Esophagus muscularis mucosa (tissue), 4 donors: ENCODE measurements at regions not wholly inside any gene's neighbourhood (a gene's known extent, or its start where the extent isn't known, plus 50 kb on each side); places are given as distances from the start of the nearest gene placed in this dataset.
A peak's percentile ranks its signal among the peaks of the same experiment; 100 is the strongest.
"Not testable (repeated sequence)": the region's sequence is repeated elsewhere in the genome, so short reads cannot be mapped to it uniquely, and the experiment has no call there.

Experiments
- DNase-seq: peaks from one replicate; pipeline ENCODE4 v3.0.0-alpha.2; 2017; ENCODE audit errors: extremely low spot score
- H3K27ac ChIP-seq, 4 donors: fragments of 200-600 bp; sonication (generic); replicated peaks in 1 of 4; 1 replicate in 3 of 4; 2 replicates in 1 of 4; pipeline ENCODE4 v1.5.1; 2016 to 2019; ENCODE audit warnings: mild to moderate bottlenecking in 1 of 4
- H3K27me3 ChIP-seq, 4 donors: fragments of 200-600 bp; sonication (generic); one replicate each; pipeline versions ENCODE4 v1.5.1 to v1.6.0; 2016 to 2019
- H3K36me3 ChIP-seq, 4 donors: fragments of 200-600 bp; sonication (generic); one replicate each; pipeline ENCODE4 v1.5.1; 2016 to 2019
- H3K4me1 ChIP-seq, 4 donors: fragments of 200-600 bp; sonication (generic); one replicate each; pipeline ENCODE4 v1.5.1; 2016 to 2019
- H3K4me3 ChIP-seq, 4 donors: fragments of 200-600 bp; sonication (generic); 1 replicate in 2 of 4; 2 replicates in 2 of 4; pipeline ENCODE4 v1.5.1; 2016 to 2019; ENCODE audit warnings: mild to moderate bottlenecking in 4 of 4, moderate library complexity in 1 of 4
- H3K9me3 ChIP-seq, 4 donors: fragments of 200-600 bp; sonication (generic); 1 replicate in 3 of 4; 2 replicates in 1 of 4; pipeline ENCODE4 v1.5.1; 2016 to 2019
- EP300 ChIP-seq: sonication (generic); formaldehyde crosslinking; IDR thresholded peaks from one replicate; pipeline ENCODE4 v1.6.1; 2017; ENCODE audit warnings: antibody characterized with exemption
- POLR2A ChIP-seq: fragments of 450-650 bp; IDR thresholded peaks from one replicate; pipeline ENCODE4 v1.6.1; 2017; ENCODE audit warnings: antibody characterized with exemption, moderate library complexity, mild to moderate bottlenecking, low read depth
- POLR2AphosphoS5 ChIP-seq, 2 donors: sonication (generic); formaldehyde crosslinking; IDR thresholded peaks; one replicate each; pipeline ENCODE4 v1.6.1; 2017; ENCODE audit warnings: antibody characterized with exemption in 2 of 2
- WGBS: methylation state at CpG from one replicate; pipeline ENCODE4 v1.1.5; 2018; 5-methylcytosine and 5-hydroxymethylcytosine counted together
- intact Hi-C: fragments of 100-400 bp; cut with DNase I; formaldehyde crosslinking; loops from one replicate; pipeline ENCODE4 v1.15.1; 2023
- TF ChIP-seq, protein P1 (sequence below), 3 experiments: fragments of 200-600 bp in 2 of 3; fragments of 450-650 bp in 1 of 3; sonication (generic) in 2 of 3; IDR thresholded peaks; one replicate each; pipeline ENCODE4 v1.5.1; 2017 to 2019; ENCODE audit warnings: antibody characterized with exemption in 3 of 3, mild to moderate bottlenecking in 2 of 3, moderate library complexity in 1 of 3

DNA sequence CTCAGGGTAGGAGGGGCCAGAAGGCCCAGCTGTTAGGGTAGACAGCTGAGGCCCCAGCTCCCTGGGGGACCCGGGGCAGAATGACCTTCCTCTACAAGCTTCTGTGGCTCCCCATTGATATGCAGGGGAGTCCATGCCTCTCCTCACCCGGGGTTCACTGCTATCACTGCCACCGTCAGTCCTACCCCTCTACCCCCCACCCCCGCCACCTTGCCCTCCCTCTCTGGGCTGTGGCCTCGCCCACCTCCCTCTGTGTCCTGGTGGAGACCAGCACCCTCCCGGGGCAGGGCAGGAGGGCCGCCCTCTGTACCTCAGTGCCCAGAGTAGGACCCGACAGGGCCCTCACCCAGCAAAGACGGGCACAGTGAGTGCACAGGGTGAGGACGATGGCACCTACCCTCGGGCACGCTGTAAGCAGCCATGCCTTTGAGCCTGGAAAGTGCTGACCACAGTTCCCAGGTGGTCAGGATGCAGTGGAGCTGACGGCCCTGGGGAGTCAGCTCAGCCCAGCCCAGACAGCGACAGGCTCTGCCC, 88.4 kb upstream of the SFSWAP start:
- H3K27me3 ChIP-seq = peaks cover 0 to 50% (median 3%) of the 10 kb centered on the region in 4 donors
- no peak overlapping the region for H3K4me3 ChIP-seq
- WGBS = 69% methylated on average over 10 of the region's 14 CpGs
- H3K9me3 ChIP-seq = no peaks in the 10 kb centered on the region
- H3K27ac ChIP-seq = peak overlapping the region in 2 of 4 donors; percentile 7 to 44
- intact Hi-C loops = loop anchor here (2.0 kb wide), 1 partner anchor 276 kb away; no protein-coding TSS in a partner anchor
- H3K4me1 ChIP-seq = peaks cover 0 to 21% (median 16%) of the 10 kb centered on the region in 4 donors
- H3K36me3 ChIP-seq = no peaks in the 10 kb centered on the region
- no peak for DNase-seq
- TF ChIP-seq, protein P1, sequence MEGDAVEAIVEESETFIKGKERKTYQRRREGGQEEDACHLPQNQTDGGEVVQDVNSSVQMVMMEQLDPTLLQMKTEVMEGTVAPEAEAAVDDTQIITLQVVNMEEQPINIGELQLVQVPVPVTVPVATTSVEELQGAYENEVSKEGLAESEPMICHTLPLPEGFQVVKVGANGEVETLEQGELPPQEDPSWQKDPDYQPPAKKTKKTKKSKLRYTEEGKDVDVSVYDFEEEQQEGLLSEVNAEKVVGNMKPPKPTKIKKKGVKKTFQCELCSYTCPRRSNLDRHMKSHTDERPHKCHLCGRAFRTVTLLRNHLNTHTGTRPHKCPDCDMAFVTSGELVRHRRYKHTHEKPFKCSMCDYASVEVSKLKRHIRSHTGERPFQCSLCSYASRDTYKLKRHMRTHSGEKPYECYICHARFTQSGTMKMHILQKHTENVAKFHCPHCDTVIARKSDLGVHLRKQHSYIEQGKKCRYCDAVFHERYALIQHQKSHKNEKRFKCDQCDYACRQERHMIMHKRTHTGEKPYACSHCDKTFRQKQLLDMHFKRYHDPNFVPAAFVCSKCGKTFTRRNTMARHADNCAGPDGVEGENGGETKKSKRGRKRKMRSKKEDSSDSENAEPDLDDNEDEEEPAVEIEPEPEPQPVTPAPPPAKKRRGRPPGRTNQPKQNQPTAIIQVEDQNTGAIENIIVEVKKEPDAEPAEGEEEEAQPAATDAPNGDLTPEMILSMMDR (IDR thresholded peaks at IDR 0.05) = no peak
- TF ChIP-seq EP300 = no peak
- TF ChIP-seq POLR2AphosphoS5 (IDR thresholded peaks at IDR 0.05) = no peak
- no peak for TF ChIP-seq POLR2A

GRCh38 chr12:131623404-131624368, 87.2 kb upstream of the SFSWAP start:
- H3K9me3 ChIP-seq, H3K27ac ChIP-seq, DNase-seq, H3K36me3 ChIP-seq, H3K4me3 ChIP-seq: not testable (repeated sequence)
- peaks cover 0 to 49% (median 3%) of the 10 kb centered on the region in 4 donors for H3K27me3 ChIP-seq
- 100% methylated on average over 2 of the region's 15 CpGs for WGBS
- peaks cover 0 to 21% (median 14%) of the 10 kb centered on the region in 4 donors for H3K4me1 ChIP-seq
- intact Hi-C loops = loop anchor here (2.0 kb wide), 1 partner anchor 277 kb away; no protein-coding TSS in a partner anchor

DNA sequence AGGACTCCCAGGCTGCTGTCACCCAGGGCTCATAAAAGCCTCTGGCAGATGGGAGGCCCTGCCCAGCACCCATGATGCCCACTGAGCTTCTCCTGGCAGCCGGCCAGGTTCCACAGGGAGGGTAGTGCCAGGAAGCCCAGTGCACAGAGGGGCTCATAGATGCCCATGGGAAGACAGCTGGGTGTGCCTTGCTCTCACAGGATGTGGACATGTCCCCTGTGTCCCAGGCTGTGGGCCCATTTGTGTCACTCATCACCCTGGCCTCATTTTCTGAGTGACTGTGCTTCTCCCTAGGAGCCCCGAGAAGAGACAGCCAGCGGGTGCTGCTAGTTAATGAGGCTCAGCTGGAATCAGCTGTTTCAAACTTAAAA, 86.5 kb upstream of the SFSWAP start:
- H3K27ac ChIP-seq, DNase-seq, H3K9me3 ChIP-seq, H3K36me3 ChIP-seq, intact Hi-C loops, H3K4me3 ChIP-seq: not testable (repeated sequence)
- WGBS = 50% methylated on average over 3 of the region's 3 CpGs
- H3K27me3 ChIP-seq = peaks cover 0 to 54% (median 3%) of the 10 kb centered on the region in 4 donors
- H3K4me1 ChIP-seq = peaks cover 0 to 21% (median 13%) of the 10 kb centered on the region in 4 donors

DNA sequence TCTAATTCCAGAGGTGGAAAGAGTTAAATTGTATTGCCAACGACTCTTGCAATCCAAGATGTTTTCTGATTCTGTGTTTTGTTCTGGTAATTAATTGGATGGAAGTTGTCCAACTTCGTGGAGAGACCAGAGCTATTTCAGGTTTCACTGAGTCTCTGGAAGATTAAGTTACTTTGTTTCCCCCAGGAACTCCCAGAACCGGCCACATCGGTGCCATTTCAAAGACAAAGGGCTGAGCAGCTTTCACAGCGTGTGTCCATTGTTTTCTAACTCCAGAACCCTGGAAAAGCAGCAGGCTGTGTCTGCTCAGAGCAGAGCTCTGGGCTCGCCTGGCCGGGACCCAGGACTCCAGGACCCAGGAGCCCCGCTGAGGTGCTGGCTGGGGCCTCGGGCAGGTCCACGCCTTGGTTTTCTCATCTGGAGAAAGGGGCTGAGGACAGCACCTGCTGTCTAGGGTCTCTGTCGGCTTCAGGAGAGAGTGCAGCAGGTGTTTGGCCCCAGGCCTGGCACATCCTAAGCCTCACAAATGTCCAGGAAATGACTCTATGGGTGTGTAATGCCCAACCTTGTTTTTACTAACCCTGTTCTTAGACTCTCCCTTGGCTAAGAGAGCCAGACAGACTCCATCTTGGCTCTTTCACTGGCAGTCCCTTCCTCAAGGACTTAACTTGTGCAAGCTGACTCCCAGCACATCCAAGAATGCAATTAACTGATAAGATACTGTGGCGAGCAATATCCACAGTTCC, 86.0 kb upstream of the SFSWAP start:
- Histone ChIP-seq H3K4me1 (peaks cover 0 to 21% (median 13%) of the 10 kb centered on the region in 4 donors), H3K27me3 (peaks cover 0 to 53% (median 3%) of the 10 kb centered on the region in 4 donors)
- H3K27ac ChIP-seq, H3K4me3 ChIP-seq, DNase-seq, H3K36me3 ChIP-seq, H3K9me3 ChIP-seq, intact Hi-C loops: not testable (repeated sequence)
- 28% methylated on average over 12 of the region's 12 CpGs for WGBS

GRCh38 chr12:131625966-131626722, 84.7 kb upstream of the SFSWAP start:
- H3K4me1 ChIP-seq = peaks cover 0 to 21% (median 13%) of the 10 kb centered on the region in 4 donors
- WGBS = 65% methylated on average over 18 of the region's 21 CpGs
- intact Hi-C loops, H3K36me3 ChIP-seq, H3K4me3 ChIP-seq, H3K9me3 ChIP-seq, DNase-seq, H3K27ac ChIP-seq: not testable (repeated sequence)
- H3K27me3 ChIP-seq = peaks cover 0 to 55% (median 5%) of the 10 kb centered on the region in 4 donors

DNA sequence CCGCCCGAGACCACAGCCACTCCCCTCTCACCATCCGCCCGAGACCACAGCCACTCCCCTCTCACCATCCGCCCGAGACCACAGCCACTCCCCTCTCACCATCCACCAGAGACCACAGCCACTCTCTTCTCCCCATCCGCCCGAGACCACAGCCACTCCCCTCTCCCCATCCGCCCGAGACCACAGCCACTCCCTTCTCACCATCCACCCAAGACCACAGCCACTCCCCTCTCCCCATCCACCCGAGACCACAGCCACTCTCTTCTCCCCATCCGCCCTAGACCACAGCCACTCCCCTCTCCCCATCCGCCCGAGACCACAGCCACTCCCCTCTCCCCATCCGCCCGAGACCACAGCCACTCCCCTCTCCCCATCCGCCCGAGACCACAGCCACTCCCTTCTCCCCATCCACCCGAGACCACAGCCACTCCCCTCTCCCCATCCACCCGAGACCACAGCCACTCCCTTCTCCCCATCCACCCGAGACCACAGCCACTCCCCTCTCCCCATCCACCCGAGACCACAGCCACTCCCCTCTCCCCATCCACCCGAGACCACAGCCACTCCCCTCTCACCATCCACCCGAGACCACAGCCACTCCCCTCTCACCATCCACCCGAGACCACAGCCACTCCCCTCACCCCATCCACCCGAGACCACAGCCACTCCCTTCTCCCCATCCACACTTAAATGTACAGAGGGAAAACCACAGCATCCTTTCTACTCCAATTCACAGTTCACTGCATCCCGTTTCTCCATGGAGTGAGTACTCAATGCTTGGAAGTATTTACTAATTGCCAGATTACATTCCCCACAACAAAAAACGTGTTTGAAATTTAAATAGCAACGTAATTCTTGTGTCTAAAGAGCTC, 83.5 kb upstream of the SFSWAP start:
- H3K4me3 ChIP-seq, H3K27ac ChIP-seq, H3K9me3 ChIP-seq, intact Hi-C loops, DNase-seq, H3K36me3 ChIP-seq: not testable (repeated sequence)
- Histone ChIP-seq H3K27me3 (peaks cover 0 to 51% (median 3%) of the 10 kb centered on the region in 4 donors), H3K4me1 (peaks cover 0 to 16% (median 12%) of the 10 kb centered on the region in 4 donors)
- WGBS = 57% methylated on average over 25 of the region's 29 CpGs
